ENCODE measurements at regions not wholly inside any gene's neighbourhood (a gene's known extent, or its start where the extent isn't known, plus 50 kb on each side); places are given as distances from the start of the nearest gene placed in this dataset.
"Not testable (repeated sequence)": the region's sequence is repeated elsewhere in the genome, so short reads cannot be mapped to it uniquely, and the experiment has no call there.

DNA sequence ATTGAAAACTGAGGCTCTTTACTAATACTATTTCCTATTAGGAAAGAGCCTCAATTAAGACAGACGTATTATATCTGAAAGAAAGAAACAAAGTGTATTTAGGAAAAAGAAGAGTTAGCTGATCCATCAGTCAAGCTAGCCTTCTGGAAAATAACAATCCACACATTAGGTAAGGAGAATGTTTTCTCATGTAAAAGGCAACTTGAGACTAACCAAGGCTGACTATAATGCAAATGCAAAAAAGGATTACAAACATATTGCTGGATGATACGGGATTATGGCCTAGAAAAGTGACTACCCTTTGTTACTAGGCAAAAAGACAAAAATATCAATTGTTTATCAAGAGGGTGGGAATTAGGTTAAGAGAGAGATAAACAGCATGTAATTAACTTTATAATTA is 176.9 kb downstream of the RFPL4B start:
- no peaks in the 10 kb centered on the region for H3K4me1 ChIP-seq (ENCODE audit: insufficient read depth, low read length, severe bottlenecking)
- no peaks in the 10 kb centered on the region for H3K9me3 ChIP-seq (ENCODE audit: low read length)
- H3K27ac ChIP-seq (ENCODE audit: low read depth, low read length, poor library complexity, severe bottlenecking): no peak overlapping the region
- no peaks in the 10 kb centered on the region for H3K9me2 ChIP-seq (ENCODE audit: low read depth, low read length)
- H3K9ac ChIP-seq (ENCODE audit: low read length): no peak overlapping the region
- H4K20me1 ChIP-seq (ENCODE audit: insufficient read depth, low read length): no peaks in the 10 kb centered on the region
- H3K79me2 ChIP-seq (ENCODE audit: insufficient read depth, low read length): no peaks in the 10 kb centered on the region
- no peak overlapping the region for H3K4me3 ChIP-seq (ENCODE audit: low read depth, low read length, poor library complexity, severe bottlenecking)
- TF ChIP-seq, protein P1, sequence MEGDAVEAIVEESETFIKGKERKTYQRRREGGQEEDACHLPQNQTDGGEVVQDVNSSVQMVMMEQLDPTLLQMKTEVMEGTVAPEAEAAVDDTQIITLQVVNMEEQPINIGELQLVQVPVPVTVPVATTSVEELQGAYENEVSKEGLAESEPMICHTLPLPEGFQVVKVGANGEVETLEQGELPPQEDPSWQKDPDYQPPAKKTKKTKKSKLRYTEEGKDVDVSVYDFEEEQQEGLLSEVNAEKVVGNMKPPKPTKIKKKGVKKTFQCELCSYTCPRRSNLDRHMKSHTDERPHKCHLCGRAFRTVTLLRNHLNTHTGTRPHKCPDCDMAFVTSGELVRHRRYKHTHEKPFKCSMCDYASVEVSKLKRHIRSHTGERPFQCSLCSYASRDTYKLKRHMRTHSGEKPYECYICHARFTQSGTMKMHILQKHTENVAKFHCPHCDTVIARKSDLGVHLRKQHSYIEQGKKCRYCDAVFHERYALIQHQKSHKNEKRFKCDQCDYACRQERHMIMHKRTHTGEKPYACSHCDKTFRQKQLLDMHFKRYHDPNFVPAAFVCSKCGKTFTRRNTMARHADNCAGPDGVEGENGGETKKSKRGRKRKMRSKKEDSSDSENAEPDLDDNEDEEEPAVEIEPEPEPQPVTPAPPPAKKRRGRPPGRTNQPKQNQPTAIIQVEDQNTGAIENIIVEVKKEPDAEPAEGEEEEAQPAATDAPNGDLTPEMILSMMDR (IDR thresholded peaks at IDR 0.05; ENCODE audit: low read length): no peak
- TF ChIP-seq EZH2 (IDR thresholded peaks at IDR 0.05; ENCODE audit: borderline replicate concordance, low read length): no peak
- no peaks in the 10 kb centered on the region for H3F3A ChIP-seq (ENCODE audit: insufficient read depth, low read length)
- no peak overlapping the region for H3K4me2 ChIP-seq (ENCODE audit: low read length)
- H3K36me3 ChIP-seq (ENCODE audit: insufficient read depth, low read length): no peaks in the 10 kb centered on the region
- H3K27me3 ChIP-seq (ENCODE audit: insufficient read depth, low read length): no peaks in the 10 kb centered on the region
- no peak overlapping the region for H2AFZ ChIP-seq (ENCODE audit: low read length)

DNA sequence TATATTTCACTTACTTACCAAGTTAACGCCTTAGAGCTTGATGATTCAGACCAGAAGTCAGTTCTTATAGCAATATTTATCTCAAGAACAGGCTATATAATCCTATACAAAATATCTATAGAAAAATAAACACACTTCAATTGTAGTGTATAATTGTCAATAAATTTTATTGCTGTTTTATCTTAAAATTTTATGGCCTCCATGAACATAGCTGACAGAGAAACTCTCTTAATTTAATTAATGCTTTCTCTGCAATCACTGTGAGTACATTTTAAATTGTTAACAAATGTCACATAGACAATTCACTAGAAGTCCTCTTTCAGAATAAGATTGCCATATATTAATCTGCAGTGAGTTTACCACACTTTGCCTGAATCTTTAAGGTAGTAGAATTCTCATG is 178.6 kb downstream of the RFPL4B start:
- no peak overlapping the region for H3K27ac ChIP-seq (ENCODE audit: low read depth, low read length, poor library complexity, severe bottlenecking)
- H3K4me2 ChIP-seq (ENCODE audit: low read length): no peak overlapping the region
- H2AFZ ChIP-seq (ENCODE audit: low read length): no peak overlapping the region
- no peaks in the 10 kb centered on the region for H3K4me1 ChIP-seq (ENCODE audit: insufficient read depth, low read length, severe bottlenecking)
- TF ChIP-seq, protein P1 (IDR thresholded peaks at IDR 0.05; ENCODE audit: low read length): no peak
- no peak for TF ChIP-seq EZH2 (IDR thresholded peaks at IDR 0.05; ENCODE audit: borderline replicate concordance, low read length)
- no peaks in the 10 kb centered on the region for H3K79me2 ChIP-seq (ENCODE audit: insufficient read depth, low read length)
- H3K9me2 ChIP-seq (ENCODE audit: low read depth, low read length): no peaks in the 10 kb centered on the region
- H3F3A ChIP-seq (ENCODE audit: insufficient read depth, low read length): no peaks in the 10 kb centered on the region
- no peak overlapping the region for H3K4me3 ChIP-seq (ENCODE audit: low read depth, low read length, poor library complexity, severe bottlenecking)
- no peaks in the 10 kb centered on the region for H4K20me1 ChIP-seq (ENCODE audit: insufficient read depth, low read length)
- no peaks in the 10 kb centered on the region for H3K9me3 ChIP-seq (ENCODE audit: low read length)
- no peaks in the 10 kb centered on the region for H3K36me3 ChIP-seq (ENCODE audit: insufficient read depth, low read length)
- no peaks in the 10 kb centered on the region for H3K27me3 ChIP-seq (ENCODE audit: insufficient read depth, low read length)
- no peak overlapping the region for H3K9ac ChIP-seq (ENCODE audit: low read length)

- Histone ChIP-seq H3K4me1 (ENCODE audit: insufficient read depth, low read length, severe bottlenecking) (no peaks in the 10 kb centered on the region), H3K27me3 (ENCODE audit: insufficient read depth, low read length) (no peaks in the 10 kb centered on the region), H3K4me2 (ENCODE audit: low read length) (no peak overlapping the region), H4K20me1 (ENCODE audit: insufficient read depth, low read length) (no peaks in the 10 kb centered on the region), H3K9me2 (ENCODE audit: low read depth, low read length) (no peaks in the 10 kb centered on the region), H3K36me3 (ENCODE audit: insufficient read depth, low read length) (no peaks in the 10 kb centered on the region), H3K4me3 (ENCODE audit: low read depth, low read length, poor library complexity, severe bottlenecking) (no peak overlapping the region), H3K9ac (ENCODE audit: low read length) (no peak overlapping the region), H3K27ac (ENCODE audit: low read depth, low read length, poor library complexity, severe bottlenecking) (no peak overlapping the region), H2AFZ (ENCODE audit: low read length) (no peak overlapping the region), H3F3A (ENCODE audit: insufficient read depth, low read length) (no peaks in the 10 kb centered on the region), H3K9me3 (ENCODE audit: low read length) (no peaks in the 10 kb centered on the region), H3K79me2 (ENCODE audit: insufficient read depth, low read length) (no peaks in the 10 kb centered on the region)
- TF ChIP-seq EZH2 (IDR thresholded peaks at IDR 0.05; ENCODE audit: borderline replicate concordance, low read length): no peak
- TF ChIP-seq, protein P1 (IDR thresholded peaks at IDR 0.05; ENCODE audit: low read length): no peak
Observed at GRCh38 chr6:112526594-112526993, 179.5 kb downstream of the RFPL4B start.

GRCh38 chr6:112528306-112528705 is 181.2 kb downstream of the RFPL4B start:
- H3K79me2 ChIP-seq (ENCODE audit: insufficient read depth, low read length); H4K20me1 ChIP-seq (ENCODE audit: insufficient read depth, low read length); H3F3A ChIP-seq (ENCODE audit: insufficient read depth, low read length); H3K4me3 ChIP-seq (ENCODE audit: low read depth, low read length, poor library complexity, severe bottlenecking); H3K4me2 ChIP-seq (ENCODE audit: low read length); H3K27me3 ChIP-seq (ENCODE audit: insufficient read depth, low read length); H3K27ac ChIP-seq (ENCODE audit: low read depth, low read length, poor library complexity, severe bottlenecking); H3K9ac ChIP-seq (ENCODE audit: low read length); H3K36me3 ChIP-seq (ENCODE audit: insufficient read depth, low read length); H2AFZ ChIP-seq (ENCODE audit: low read length); H3K4me1 ChIP-seq (ENCODE audit: insufficient read depth, low read length, severe bottlenecking); H3K9me2 ChIP-seq (ENCODE audit: low read depth, low read length); H3K9me3 ChIP-seq (ENCODE audit: low read length): not testable (repeated sequence)
